ENCODE measurements at regions not wholly inside any gene's neighbourhood (a gene's known extent, or its start where the extent isn't known, plus 50 kb on each side); places are given as distances from the start of the nearest gene placed in this dataset.

DNA sequence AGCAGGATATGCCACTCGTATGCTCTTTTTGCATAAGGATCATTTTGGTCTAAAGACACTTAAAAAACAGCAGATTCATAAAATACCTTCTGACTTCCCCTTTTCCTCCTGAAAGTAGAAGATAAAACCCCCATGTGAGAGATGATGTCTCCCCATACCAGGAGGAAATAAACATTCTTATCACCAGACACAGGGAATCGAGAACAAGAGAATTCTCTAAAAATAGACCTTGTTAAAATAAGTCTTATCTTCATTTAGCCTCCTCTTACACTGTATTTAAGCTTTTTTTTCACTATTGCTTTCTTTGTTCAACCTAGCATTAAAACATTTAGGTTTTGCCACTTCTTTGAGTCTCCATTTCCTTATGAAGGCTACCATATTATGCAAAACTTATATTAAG lies 709.3 kb downstream of the KCNT2 start:
- H3K27ac ChIP-seq, result no peak overlapping the region
- WGBS, result 55% methylated on average over 2 of the region's 2 CpGs
- no peak overlapping the region for H3K4me3 ChIP-seq
- H3K36me3 ChIP-seq, result no peaks in the 10 kb centered on the region
- TF ChIP-seq EP300 (IDR thresholded peaks at IDR 0.05), result no peak
- TF ChIP-seq, protein P1, sequence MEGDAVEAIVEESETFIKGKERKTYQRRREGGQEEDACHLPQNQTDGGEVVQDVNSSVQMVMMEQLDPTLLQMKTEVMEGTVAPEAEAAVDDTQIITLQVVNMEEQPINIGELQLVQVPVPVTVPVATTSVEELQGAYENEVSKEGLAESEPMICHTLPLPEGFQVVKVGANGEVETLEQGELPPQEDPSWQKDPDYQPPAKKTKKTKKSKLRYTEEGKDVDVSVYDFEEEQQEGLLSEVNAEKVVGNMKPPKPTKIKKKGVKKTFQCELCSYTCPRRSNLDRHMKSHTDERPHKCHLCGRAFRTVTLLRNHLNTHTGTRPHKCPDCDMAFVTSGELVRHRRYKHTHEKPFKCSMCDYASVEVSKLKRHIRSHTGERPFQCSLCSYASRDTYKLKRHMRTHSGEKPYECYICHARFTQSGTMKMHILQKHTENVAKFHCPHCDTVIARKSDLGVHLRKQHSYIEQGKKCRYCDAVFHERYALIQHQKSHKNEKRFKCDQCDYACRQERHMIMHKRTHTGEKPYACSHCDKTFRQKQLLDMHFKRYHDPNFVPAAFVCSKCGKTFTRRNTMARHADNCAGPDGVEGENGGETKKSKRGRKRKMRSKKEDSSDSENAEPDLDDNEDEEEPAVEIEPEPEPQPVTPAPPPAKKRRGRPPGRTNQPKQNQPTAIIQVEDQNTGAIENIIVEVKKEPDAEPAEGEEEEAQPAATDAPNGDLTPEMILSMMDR (IDR thresholded peaks at IDR 0.05), result no peak
- no peak for TF ChIP-seq POLR2A (IDR thresholded peaks at IDR 0.05)
- no peak for TF ChIP-seq POLR2AphosphoS5 (IDR thresholded peaks at IDR 0.05)
- no peaks in the 10 kb centered on the region for H3K9me3 ChIP-seq
- H3K27me3 ChIP-seq, result no peaks in the 10 kb centered on the region
- H3K4me1 ChIP-seq, result no peaks in the 10 kb centered on the region
- DNase-seq (ENCODE audit: low spot score in 2 of 2), result no peak

DNA sequence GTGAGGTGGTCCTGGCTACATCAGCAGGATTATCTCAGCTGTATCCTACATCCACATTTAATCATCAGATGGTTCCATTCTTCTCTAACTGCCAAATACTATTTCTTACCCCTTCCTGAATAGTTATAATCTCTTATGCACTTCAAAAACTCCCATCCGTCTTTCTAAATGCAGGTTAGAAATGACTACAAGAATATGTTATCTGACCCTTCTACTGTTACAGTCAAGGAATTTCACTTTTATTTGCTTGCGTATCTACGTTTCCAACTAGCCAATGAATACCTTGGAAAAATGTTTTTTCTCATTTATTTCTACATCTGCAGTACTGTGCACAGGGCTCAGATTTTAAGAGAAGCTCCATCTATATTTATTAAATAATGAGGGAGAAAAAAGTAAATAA lies 709.9 kb downstream of the KCNT2 start:
- no peaks in the 10 kb centered on the region for H3K4me1 ChIP-seq
- H3K27ac ChIP-seq, result no peak overlapping the region
- no peak for TF ChIP-seq EP300 (IDR thresholded peaks at IDR 0.05)
- TF ChIP-seq, protein P1 (IDR thresholded peaks at IDR 0.05), result no peak
- no peak for TF ChIP-seq POLR2A (IDR thresholded peaks at IDR 0.05)
- no peak for TF ChIP-seq POLR2AphosphoS5 (IDR thresholded peaks at IDR 0.05)
- no peak for DNase-seq (ENCODE audit: low spot score in 2 of 2)
- no peaks in the 10 kb centered on the region for H3K27me3 ChIP-seq
- H3K36me3 ChIP-seq, result no peaks in the 10 kb centered on the region
- 75% methylated on average over 3 of the region's 3 CpGs for WGBS
- no peaks in the 10 kb centered on the region for H3K9me3 ChIP-seq
- H3K4me3 ChIP-seq, result no peak overlapping the region

DNA sequence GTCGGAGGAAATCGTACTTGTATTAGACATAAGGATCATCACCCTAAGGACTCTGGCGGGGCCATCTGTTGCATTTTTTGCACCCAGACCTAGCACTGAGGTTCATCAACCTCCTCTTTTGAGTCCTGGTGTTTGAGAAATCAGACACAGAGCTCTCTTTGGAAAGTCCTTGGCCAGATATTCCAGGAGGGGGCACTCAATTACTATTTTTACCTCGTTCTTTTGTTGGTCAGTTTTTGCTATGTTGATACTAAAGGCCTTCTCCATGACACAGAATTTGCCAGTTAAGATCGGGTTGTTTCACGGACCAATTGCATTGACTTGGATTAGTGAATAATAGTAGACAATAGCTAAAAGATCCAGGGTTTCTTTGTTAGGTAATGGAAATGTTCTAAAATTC lies 711.2 kb downstream of the KCNT2 start:
- no peak for DNase-seq (ENCODE audit: low spot score in 2 of 2)
- no peak overlapping the region for H3K27ac ChIP-seq
- H3K4me3 ChIP-seq, result no peak overlapping the region
- H3K4me1 ChIP-seq, result no peaks in the 10 kb centered on the region
- 97% methylated on average over 6 of the region's 6 CpGs for WGBS
- H3K36me3 ChIP-seq, result no peaks in the 10 kb centered on the region
- no peaks in the 10 kb centered on the region for H3K27me3 ChIP-seq
- TF ChIP-seq EP300 (IDR thresholded peaks at IDR 0.05) (no peak), POLR2A (IDR thresholded peaks at IDR 0.05) (no peak), POLR2AphosphoS5 (IDR thresholded peaks at IDR 0.05) (no peak)
- TF ChIP-seq, protein P1 (IDR thresholded peaks at IDR 0.05), result no peak
- H3K9me3 ChIP-seq, result no peaks in the 10 kb centered on the region

DNA sequence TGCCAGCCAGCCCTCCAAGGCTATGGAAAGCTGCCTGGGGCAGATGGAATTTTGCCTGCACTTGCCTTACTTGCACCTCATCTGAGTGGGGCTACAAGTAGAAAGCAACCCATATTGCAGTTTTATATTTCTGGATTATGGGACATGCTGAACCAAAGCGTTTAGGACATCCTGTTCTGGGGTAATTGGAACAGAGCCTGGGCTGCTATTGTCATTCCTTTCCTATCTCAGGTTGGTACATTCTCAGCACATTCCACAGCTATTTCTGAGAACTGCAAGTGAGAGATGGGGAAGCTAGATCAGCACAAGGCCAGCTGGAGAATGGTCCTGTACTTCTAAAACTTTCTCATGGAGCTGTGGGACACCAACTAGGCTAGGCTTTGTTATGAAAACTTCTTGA lies 713.8 kb downstream of the KCNT2 start:
- Histone ChIP-seq H3K27me3 (no peaks in the 10 kb centered on the region), H3K36me3 (no peaks in the 10 kb centered on the region), H3K4me3 (no peak overlapping the region), H3K4me1 (no peaks in the 10 kb centered on the region), H3K27ac (no peak overlapping the region), H3K9me3 (no peaks in the 10 kb centered on the region)
- 27% methylated on average over 1 of the region's 1 CpG for WGBS
- TF ChIP-seq POLR2AphosphoS5 (IDR thresholded peaks at IDR 0.05) (no peak), EP300 (IDR thresholded peaks at IDR 0.05) (no peak), POLR2A (IDR thresholded peaks at IDR 0.05) (no peak)
- TF ChIP-seq, protein P1 (IDR thresholded peaks at IDR 0.05), result no peak
- DNase-seq (ENCODE audit: low spot score in 2 of 2), result no peak

DNA sequence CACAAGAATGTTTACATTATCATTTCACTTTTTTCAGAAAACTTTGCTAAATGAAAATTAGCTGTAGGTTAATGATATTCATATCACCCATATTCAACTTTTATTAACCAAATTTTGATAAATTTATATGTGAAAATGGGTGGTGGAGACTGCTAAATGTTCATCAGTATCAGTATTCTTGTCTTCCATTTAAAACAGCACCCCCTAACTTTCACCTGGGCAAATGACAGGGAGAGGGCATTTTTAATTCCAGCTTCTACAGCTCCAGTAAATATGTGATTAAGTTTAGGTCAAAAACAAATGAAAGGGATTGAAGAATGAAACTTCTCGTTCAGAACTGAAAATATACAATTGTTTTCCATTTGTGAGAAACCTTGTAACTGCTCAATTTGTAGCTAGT lies 722.2 kb downstream of the KCNT2 start:
- TF ChIP-seq POLR2A (IDR thresholded peaks at IDR 0.05) (no peak), POLR2AphosphoS5 (IDR thresholded peaks at IDR 0.05) (no peak), EP300 (IDR thresholded peaks at IDR 0.05) (no peak)
- TF ChIP-seq, protein P1 (IDR thresholded peaks at IDR 0.05), result no peak
- Histone ChIP-seq H3K27ac (no peak overlapping the region), H3K27me3 (no peaks in the 10 kb centered on the region), H3K4me1 (no peaks in the 10 kb centered on the region), H3K36me3 (no peaks in the 10 kb centered on the region), H3K4me3 (no peak overlapping the region), H3K9me3 (no peaks in the 10 kb centered on the region)
- WGBS, result 76% methylated on average over 1 of the region's 1 CpG
- DNase-seq (ENCODE audit: low spot score in 2 of 2), result no peak
